Endothelial cell of umbilical vein (primary cell): ENCODE measurements at regions not wholly inside any gene's neighbourhood (a gene's known extent, or its start where the extent isn't known, plus 50 kb on each side); places are given as distances from the start of the nearest gene placed in this dataset.

Experiments used
- BruUV-seq: library from RNA; stranded (reverse); fragments of 400-500 nt; replicated peaks from 2 replicates; lab custom pipeline; 2021; lab: Mats Ljungman, UMichigan
- CTCF ChIA-PET: fragments of 300-600, 350-600 bp; sonication (Branson Sonifier 250); formaldehyde crosslinking; loops from one replicate; lab custom pipeline; 2021; ENCODE audit warnings: antibody characterized with exemption, inconsistent platforms; lab: Charles Lee
- POLR2A ChIA-PET: fragments of 300-600, 350-600 bp; sonication (Branson Sonifier 250); formaldehyde crosslinking; loops from one replicate; lab custom pipeline; 2021; ENCODE audit warnings: antibody characterized with exemption, inconsistent platforms; lab: Charles Lee
- DNase-seq: peaks from one replicate; pipeline ENCODE4 v3.0.0-alpha.2; 2011; ENCODE audit warnings: low read depth, low spot score
- FAIRE-seq: peaks from 2 replicates; lab custom pipeline; 2011; peaks lifted over from hg19 to GRCh38; lab: Jason Lieb, UNC
- H2AFZ ChIP-seq: 2 replicates; pipeline ENCODE4 v1.6.0; 2012; ENCODE audit warnings: low read depth, low read length, control low read depth, inconsistent platforms
- H3K27ac ChIP-seq: 2 replicates; pipeline ENCODE4 v1.5.1; 2011; ENCODE audit warnings: low read depth, mild to moderate bottlenecking, control low read depth, low read length, moderate library complexity; ENCODE audit not compliant: insufficient read depth
- H3K27me3 ChIP-seq, 2 experiments: 2 replicates each; pipeline versions ENCODE4 v1.6.0 to v1.6.1; 2011; ENCODE audit warnings: low read length in 2 of 2, mixed read lengths in 1 of 2; ENCODE audit not compliant: control insufficient read depth in 2 of 2, insufficient read depth in 2 of 2
- H3K36me3 ChIP-seq, 2 experiments: 2 replicates in 1 of 2; 3 replicates in 1 of 2; pipeline ENCODE4 v1.5.1; 2011; ENCODE audit warnings: low read length in 2 of 2, mild to moderate bottlenecking in 1 of 2, moderate library complexity in 1 of 2; ENCODE audit not compliant: control insufficient read depth in 2 of 2, insufficient read depth in 2 of 2; ENCODE audit errors: extremely low read depth in 1 of 2
- H3K4me1 ChIP-seq: 3 replicates; pipeline ENCODE4 v1.5.1; 2011; ENCODE audit warnings: mild to moderate bottlenecking, low read length; ENCODE audit not compliant: control insufficient read depth, insufficient read depth; ENCODE audit errors: extremely low read depth
- H3K4me2 ChIP-seq: 2 replicates; pipeline ENCODE4 v1.6.1; 2011; ENCODE audit warnings: low read length, control low read depth, mixed read lengths; ENCODE audit not compliant: insufficient read depth
- H3K4me3 ChIP-seq, 3 experiments: fragments of 200-600 bp in 1 of 3; sonication (generic), shearing (Covaris generic) in 1 of 3; replicated peaks in 1 of 3; 2 replicates each; pipeline ENCODE4 v1.5.1; 2011 to 2016; ENCODE audit warnings: control low read depth in 3 of 3, low read length in 3 of 3, mild to moderate bottlenecking in 2 of 3, inconsistent platforms in 1 of 3, low read depth in 1 of 3, moderate library complexity in 1 of 3; ENCODE audit not compliant: insufficient read depth in 1 of 3
- H3K79me2 ChIP-seq: 2 replicates; pipeline ENCODE4 v1.6.0; 2012; ENCODE audit warnings: low read length, inconsistent platforms; ENCODE audit not compliant: control insufficient read depth, insufficient read depth
- H3K9ac ChIP-seq: replicated peaks from 2 replicates; pipeline ENCODE3; 2011; ENCODE audit warnings: low read length, control low read depth; ENCODE audit not compliant: insufficient read depth; ENCODE audit errors: extremely low read depth
- H3K9me1 ChIP-seq: replicated peaks from 3 replicates; pipeline ENCODE4 v1.6.0; 2011; ENCODE audit warnings: mild to moderate bottlenecking, low read length; ENCODE audit not compliant: control insufficient read depth, insufficient read depth; ENCODE audit errors: extremely low read depth
- H3K9me3 ChIP-seq: replicated peaks from 2 replicates; pipeline ENCODE4 v1.5.1; 2012; ENCODE audit warnings: low read length, inconsistent platforms; ENCODE audit not compliant: control insufficient read depth, insufficient read depth
- H4K20me1 ChIP-seq: replicated peaks from 2 replicates; pipeline ENCODE3; 2011; ENCODE audit warnings: mild to moderate bottlenecking, low read length; ENCODE audit not compliant: control insufficient read depth, insufficient read depth; ENCODE audit errors: extremely low read depth
- CTCF ChIP-seq, 2 donors: IDR thresholded peaks; 1 replicate in 1 of 2; 2 replicates in 1 of 2; pipeline ENCODE4 v1.5.1; 2011; ENCODE audit warnings: low read length in 2 of 2, mild to moderate bottlenecking in 2 of 2, moderate library complexity in 2 of 2, control low read depth in 1 of 2, inconsistent platforms in 1 of 2, low read depth in 1 of 2; ENCODE audit not compliant: insufficient read depth in 1 of 2; ENCODE audit errors: extremely low read depth in 1 of 2
- EZH2 ChIP-seq: IDR thresholded peaks from 2 replicates; pipeline ENCODE4 v1.6.1; 2012; ENCODE audit warnings: borderline replicate concordance, low read depth, mild to moderate bottlenecking, moderate library complexity, low read length, inconsistent platforms; ENCODE audit not compliant: severe bottlenecking
- FOS ChIP-seq: IDR thresholded peaks from 2 replicates; pipeline ENCODE4 v1.6.1; 2011; ENCODE audit warnings: mild to moderate bottlenecking, low read length, moderate library complexity, borderline replicate concordance; ENCODE audit not compliant: insufficient read depth
- GATA2 ChIP-seq: IDR thresholded peaks from 2 replicates; pipeline ENCODE4 v1.7.0; 2011; ENCODE audit warnings: low read depth, mild to moderate bottlenecking, moderate library complexity, mixed read lengths, low read length; ENCODE audit not compliant: insufficient read length, insufficient read depth
- JUN ChIP-seq: IDR thresholded peaks from 2 replicates; pipeline ENCODE4 v1.6.1; 2011; ENCODE audit warnings: borderline replicate concordance, low read depth; ENCODE audit not compliant: insufficient read length, insufficient read depth
- MYC ChIP-seq: IDR thresholded peaks from one replicate; pipeline ENCODE4 v1.6.1; 2011; ENCODE audit warnings: mild to moderate bottlenecking, low read depth, low read length
- POLR2A ChIP-seq: IDR thresholded peaks from 2 replicates; pipeline ENCODE4 v1.6.1; 2012; ENCODE audit warnings: low read depth, mild to moderate bottlenecking, control low read depth, low read length
- POLR2AphosphoS5 ChIP-seq: IDR thresholded peaks from 2 replicates; pipeline ENCODE4 v1.6.1; 2012; ENCODE audit warnings: low read depth, mild to moderate bottlenecking, control low read depth, low read length, moderate library complexity; ENCODE audit not compliant: insufficient read depth
- dilution Hi-C: fragments of 300-500 bp; cut with MboI; formaldehyde crosslinking; loops from one replicate; pipeline ENCODE4 v1.15.0; 2019; ENCODE audit warnings: low sequenced_read_pairs; ENCODE audit not compliant: extremely low pct_ligation_motif_present
- intact Hi-C: fragments of 100-400 bp; cut with micrococcal nuclease; formaldehyde crosslinking; loops from one replicate; pipeline ENCODE4 v1.10.0; 2022
- TF ChIP-seq, protein P1 (sequence below): IDR thresholded peaks from 2 replicates; pipeline ENCODE4 v1.6.1; 2011; ENCODE audit not compliant: insufficient read depth, insufficient read length

GRCh38 chr9:7691909-7692308 lies 107.7 kb downstream of the DMAC1 start:
- no peaks in the 10 kb centered on the region for H3K4me1 ChIP-seq
- H3K36me3 ChIP-seq: no peaks in the 10 kb centered on the region
- dilution Hi-C loops: no loop called here
- H2AFZ ChIP-seq: no peak overlapping the region
- H3K4me2 ChIP-seq: no peak overlapping the region
- ChIA-PET POLR2A (no interaction called here), CTCF (no interaction called here)
- FAIRE-seq (no peak), DNase-seq (no peak)
- no peaks in the 10 kb centered on the region for H3K9me1 ChIP-seq
- no peak overlapping the region for H3K27ac ChIP-seq
- no peaks in the 10 kb centered on the region for H4K20me1 ChIP-seq
- no peak overlapping the region for H3K9ac ChIP-seq
- intact Hi-C loops: no loop called here
- H3K79me2 ChIP-seq: no peaks in the 10 kb centered on the region
- BruUV-seq: no TSS peak
- TF ChIP-seq MYC (no peak), JUN (no peak), FOS (no peak), POLR2AphosphoS5 (no peak), POLR2A (no peak)
- TF ChIP-seq, protein P1, sequence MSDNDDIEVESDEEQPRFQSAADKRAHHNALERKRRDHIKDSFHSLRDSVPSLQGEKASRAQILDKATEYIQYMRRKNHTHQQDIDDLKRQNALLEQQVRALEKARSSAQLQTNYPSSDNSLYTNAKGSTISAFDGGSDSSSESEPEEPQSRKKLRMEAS: no peak
- H3K27me3 ChIP-seq: no peaks in the 10 kb centered on the region
- no peak overlapping the region for H3K4me3 ChIP-seq
- H3K9me3 ChIP-seq: no peaks in the 10 kb centered on the region

- Histone ChIP-seq H3K36me3 (no peaks in the 10 kb centered on the region), H3K4me1 (no peaks in the 10 kb centered on the region), H2AFZ (no peak overlapping the region), H3K9ac (no peak overlapping the region), H4K20me1 (no peaks in the 10 kb centered on the region), H3K9me3 (no peaks in the 10 kb centered on the region), H3K27ac (no peak overlapping the region), H3K9me1 (no peaks in the 10 kb centered on the region), H3K4me3 (no peak overlapping the region), H3K79me2 (no peaks in the 10 kb centered on the region), H3K27me3 (no peaks in the 10 kb centered on the region), H3K4me2 (no peak overlapping the region)
- no TSS peak for BruUV-seq
- ChIA-PET CTCF (no interaction called here), POLR2A (no interaction called here)
- TF ChIP-seq EZH2 (no peak), GATA2 (no peak), POLR2AphosphoS5 (no peak), FOS (no peak), CTCF (IDR thresholded peaks at IDR 0.05; ENCODE audit: extremely low read depth in 1 of 2, insufficient read depth in 1 of 2, low read depth in 1 of 2, low read length in 2 of 2) (no peak), POLR2A (no peak), JUN (no peak)
- TF ChIP-seq, protein P1: no peak
- dilution Hi-C loops: no loop called here
- intact Hi-C loops: no loop called here
- no peak for DNase-seq
- FAIRE-seq: no peak
Measured at GRCh38 chr9:7690014-7690413, 109.6 kb downstream of the DMAC1 start.
